Testis (tissue), 2 donors: ENCODE measurements at regions not wholly inside any gene's neighbourhood (a gene's known extent, or its start where the extent isn't known, plus 50 kb on each side); places are given as distances from the start of the nearest gene placed in this dataset.

Experiments used
- CTCF ChIP-seq, 3 experiments: fragments of 450-650 bp in 2 of 3; fragments of 200-600 bp in 1 of 3; sonication (generic) in 1 of 3; IDR thresholded peaks; one replicate each; pipeline ENCODE4 v1.5.1; 2016 to 2019; ENCODE audit warnings: antibody characterized with exemption in 3 of 3, mild to moderate bottlenecking in 2 of 3, moderate library complexity in 1 of 3
- POLR2A ChIP-seq: fragments of 450-650 bp; IDR thresholded peaks from one replicate; pipeline ENCODE4 v1.6.1; 2017; ENCODE audit warnings: antibody characterized with exemption, mild to moderate bottlenecking, moderate library complexity

- TF ChIP-seq CTCF (IDR thresholded peaks at IDR 0.05) (no peak), POLR2A (no peak)
Observed at GRCh38 chr1:39115271-39116110, 89.0 kb upstream of the MACF1 start.
